GM23338 (cell line): ENCODE measurements at regions not wholly inside any gene's neighbourhood (a gene's known extent, or its start where the extent isn't known, plus 50 kb on each side); places are given as distances from the start of the nearest gene placed in this dataset.

Experiments used
- ATAC-seq: fragments of 200-7000 bp; cut with Tn5 transposase; 3 replicates; pipeline ENCODE4 v1.9.1; 2020
- DNase-seq: peaks from one replicate; pipeline ENCODE4 v3.0.0-alpha.2; 2015; ENCODE audit warnings: low spot score
- H2AFZ ChIP-seq: fragments of 200-600 bp; sonication (generic); 2 replicates; pipeline ENCODE4 v1.8.0; 2016; ENCODE audit warnings: antibody characterized with exemption, mild to moderate bottlenecking, moderate library complexity
- H3F3A ChIP-seq: fragments of 200-600 bp; sonication (generic); replicated peaks from 2 replicates; pipeline ENCODE4 v1.8.0; 2017; ENCODE audit warnings: antibody characterized with exemption, mixed run types, low read depth
- H3K27ac ChIP-seq: fragments of 200-600 bp; sonication (generic); 2 replicates; pipeline ENCODE4 v1.6.1; 2016; ENCODE audit warnings: low read depth
- H3K27me3 ChIP-seq: fragments of 200-600 bp; sonication (generic); 2 replicates; pipeline ENCODE4 v1.8.0; 2016; ENCODE audit warnings: mild to moderate bottlenecking, mixed run types, moderate library complexity; ENCODE audit not compliant: insufficient read depth
- H3K36me3 ChIP-seq: fragments of 200-600 bp; sonication (generic); 2 replicates; pipeline ENCODE4 v1.8.0; 2016; ENCODE audit warnings: mild to moderate bottlenecking; ENCODE audit not compliant: insufficient read depth
- H3K4me1 ChIP-seq: fragments of 200-600 bp; sonication (generic); 2 replicates; pipeline ENCODE4 v1.8.0; 2016; ENCODE audit warnings: mild to moderate bottlenecking, moderate library complexity; ENCODE audit not compliant: insufficient read depth
- H3K4me2 ChIP-seq: fragments of 200-600 bp; sonication (generic); 2 replicates; pipeline ENCODE4 v1.7.1; 2017; ENCODE audit warnings: mixed run types
- H3K4me3 ChIP-seq: fragments of 200-600 bp; sonication (generic); 2 replicates; pipeline ENCODE4 v1.6.1; 2016; ENCODE audit warnings: mixed run types
- H3K79me2 ChIP-seq: fragments of 200-600 bp; sonication (generic); replicated peaks from 2 replicates; pipeline ENCODE4 v1.8.0; 2017; ENCODE audit warnings: mild to moderate bottlenecking; ENCODE audit not compliant: insufficient read depth
- H3K9me2 ChIP-seq: fragments of 200-600 bp; sonication (generic); 2 replicates; pipeline ENCODE4 v1.8.0; 2017; ENCODE audit not compliant: insufficient read depth
- H4K20me1 ChIP-seq: fragments of 200-600 bp; sonication (generic); replicated peaks from 2 replicates; pipeline ENCODE4 v1.8.0; 2017; ENCODE audit warnings: mild to moderate bottlenecking; ENCODE audit not compliant: insufficient read depth
- H3K27ac Mint-ChIP-seq: 2 replicates; pipeline ENCODE4 v1.8.0; 2020; ENCODE audit warnings: inconsistent platforms, mild to moderate bottlenecking, moderate library complexity, mixed read lengths
- H3K27me3 Mint-ChIP-seq: 3 replicates; pipeline ENCODE4 v1.8.0; 2022; ENCODE audit warnings: low read depth, mild to moderate bottlenecking, moderate library complexity, mixed read lengths, inconsistent platforms; ENCODE audit not compliant: insufficient read depth, poor library complexity
- H3K36me3 Mint-ChIP-seq: 3 replicates; pipeline ENCODE4 v1.8.0; 2021; ENCODE audit warnings: low read depth, mild to moderate bottlenecking, inconsistent platforms, moderate library complexity, mixed read lengths
- H3K4me1 Mint-ChIP-seq: 3 replicates; pipeline ENCODE4 v1.8.0; 2020; ENCODE audit warnings: mild to moderate bottlenecking, inconsistent platforms, mixed read lengths
- H3K4me3 Mint-ChIP-seq: 3 replicates; pipeline ENCODE4 v1.8.0; 2021; ENCODE audit warnings: moderate library complexity, mild to moderate bottlenecking, inconsistent platforms, mixed read lengths
- H3K9me3 Mint-ChIP-seq: 3 replicates; pipeline ENCODE4 v1.8.0; 2020; ENCODE audit warnings: moderate library complexity, mild to moderate bottlenecking, inconsistent platforms, mixed read lengths
- CREB1 ChIP-seq: fragments of 250-450 bp; sonication (Bioruptor Pico); IDR thresholded peaks from 2 replicates; pipeline ENCODE4 v1.5.0; 2020; ENCODE audit warnings: low read depth, mild to moderate bottlenecking, moderate library complexity
- ETS1 ChIP-seq: IDR thresholded peaks from 2 replicates; pipeline ENCODE4 v1.6.1; 2016; ENCODE audit warnings: antibody characterized with exemption
- JUNB ChIP-seq: IDR thresholded peaks from one replicate; pipeline ENCODE4 v1.6.1; 2016; ENCODE audit warnings: antibody characterized with exemption; ENCODE audit not compliant: unreplicated experiment
- NANOG ChIP-seq: IDR thresholded peaks from 2 replicates; pipeline ENCODE4 v1.6.1; 2016; ENCODE audit warnings: antibody characterized with exemption, borderline replicate concordance
- REST ChIP-seq: IDR thresholded peaks from one replicate; pipeline ENCODE4 v1.6.1; 2018; ENCODE audit warnings: antibody characterized with exemption; ENCODE audit not compliant: unreplicated experiment
- STAT1 ChIP-seq: IDR thresholded peaks from one replicate; pipeline ENCODE4 v1.6.1; 2016; ENCODE audit warnings: antibody characterized with exemption; ENCODE audit not compliant: unreplicated experiment
- ZNF114 ChIP-seq: fragments of 250-450 bp; sonication (Bioruptor Pico); IDR thresholded peaks from 2 replicates; pipeline ENCODE4 v1.5.0; 2020; ENCODE audit warnings: mild to moderate bottlenecking, moderate library complexity
- ZNF331 ChIP-seq: fragments of 250-450 bp; sonication (Bioruptor Pico); IDR thresholded peaks from 2 replicates; pipeline ENCODE4 v1.5.0; 2020; ENCODE audit warnings: low read depth, mild to moderate bottlenecking, moderate library complexity
- TF ChIP-seq, protein P1 (sequence below), 2 experiments: fragments of 200-600 bp in 1 of 2; sonication (generic) in 1 of 2; conservative IDR thresholded peaks; 2 replicates each; pipeline versions ENCODE4 v1.5.1 to v1.6.1; 2016 to 2017; ENCODE audit warnings: antibody characterized with exemption in 2 of 2, low read depth in 2 of 2, mild to moderate bottlenecking in 2 of 2, moderate library complexity in 1 of 2
- TF ChIP-seq, protein P2 (sequence below): fragments of 250-450 bp; sonication (Bioruptor Pico); IDR thresholded peaks from 2 replicates; pipeline ENCODE4 v1.5.0; 2020; ENCODE audit warnings: mild to moderate bottlenecking, moderate library complexity

DNA sequence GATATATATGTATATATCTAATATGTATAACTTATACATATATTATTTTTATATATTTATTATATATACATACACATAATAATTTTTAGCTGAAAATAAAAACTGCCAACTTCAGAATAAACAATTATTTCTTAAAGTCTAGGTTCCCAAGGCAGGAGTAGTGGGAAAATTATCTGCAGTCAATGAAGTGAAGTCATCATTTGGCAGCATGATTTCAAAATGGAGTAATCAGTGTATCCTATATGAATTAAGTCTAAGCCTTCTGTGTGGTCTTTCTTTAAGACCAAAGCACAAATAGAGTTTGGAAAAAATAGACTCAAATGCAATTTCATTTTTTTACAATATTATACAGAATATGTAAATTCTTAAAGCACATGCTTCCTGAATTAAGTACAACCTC is 251.0 kb downstream of the SAMD5 start:
- H2AFZ ChIP-seq = no peak overlapping the region
- no peak overlapping the region for H3K27ac ChIP-seq
- H3K4me1 ChIP-seq = no peaks in the 10 kb centered on the region
- Mint-ChIP-seq H3K27me3 (peaks cover 2% of the 10 kb centered on the region), H3K9me3 (no peaks in the 10 kb centered on the region), H3K27ac (no peak overlapping the region), H3K4me3 (no peak overlapping the region), H3K36me3 (no peaks in the 10 kb centered on the region), H3K4me1 (no peaks in the 10 kb centered on the region)
- H3K36me3 ChIP-seq = no peaks in the 10 kb centered on the region
- no peaks in the 10 kb centered on the region for H3F3A ChIP-seq
- no peak overlapping the region for H3K4me3 ChIP-seq
- no peaks in the 10 kb centered on the region for H3K27me3 ChIP-seq
- no peaks in the 10 kb centered on the region for H4K20me1 ChIP-seq
- no peak for ATAC-seq
- TF ChIP-seq, protein P1, sequence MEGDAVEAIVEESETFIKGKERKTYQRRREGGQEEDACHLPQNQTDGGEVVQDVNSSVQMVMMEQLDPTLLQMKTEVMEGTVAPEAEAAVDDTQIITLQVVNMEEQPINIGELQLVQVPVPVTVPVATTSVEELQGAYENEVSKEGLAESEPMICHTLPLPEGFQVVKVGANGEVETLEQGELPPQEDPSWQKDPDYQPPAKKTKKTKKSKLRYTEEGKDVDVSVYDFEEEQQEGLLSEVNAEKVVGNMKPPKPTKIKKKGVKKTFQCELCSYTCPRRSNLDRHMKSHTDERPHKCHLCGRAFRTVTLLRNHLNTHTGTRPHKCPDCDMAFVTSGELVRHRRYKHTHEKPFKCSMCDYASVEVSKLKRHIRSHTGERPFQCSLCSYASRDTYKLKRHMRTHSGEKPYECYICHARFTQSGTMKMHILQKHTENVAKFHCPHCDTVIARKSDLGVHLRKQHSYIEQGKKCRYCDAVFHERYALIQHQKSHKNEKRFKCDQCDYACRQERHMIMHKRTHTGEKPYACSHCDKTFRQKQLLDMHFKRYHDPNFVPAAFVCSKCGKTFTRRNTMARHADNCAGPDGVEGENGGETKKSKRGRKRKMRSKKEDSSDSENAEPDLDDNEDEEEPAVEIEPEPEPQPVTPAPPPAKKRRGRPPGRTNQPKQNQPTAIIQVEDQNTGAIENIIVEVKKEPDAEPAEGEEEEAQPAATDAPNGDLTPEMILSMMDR (conservative IDR thresholded peaks at IDR 0.05; ENCODE audit: low read depth in 2 of 2) = no peak
- TF ChIP-seq JUNB (no peak), CREB1 (CRISPR knock-in tag) (no peak), NANOG (no peak), ETS1 (no peak), STAT1 (no peak)
- no peak for DNase-seq
- H3K9me2 ChIP-seq = no peaks in the 10 kb centered on the region
- H3K4me2 ChIP-seq = no peak overlapping the region
- no peaks in the 10 kb centered on the region for H3K79me2 ChIP-seq

DNA sequence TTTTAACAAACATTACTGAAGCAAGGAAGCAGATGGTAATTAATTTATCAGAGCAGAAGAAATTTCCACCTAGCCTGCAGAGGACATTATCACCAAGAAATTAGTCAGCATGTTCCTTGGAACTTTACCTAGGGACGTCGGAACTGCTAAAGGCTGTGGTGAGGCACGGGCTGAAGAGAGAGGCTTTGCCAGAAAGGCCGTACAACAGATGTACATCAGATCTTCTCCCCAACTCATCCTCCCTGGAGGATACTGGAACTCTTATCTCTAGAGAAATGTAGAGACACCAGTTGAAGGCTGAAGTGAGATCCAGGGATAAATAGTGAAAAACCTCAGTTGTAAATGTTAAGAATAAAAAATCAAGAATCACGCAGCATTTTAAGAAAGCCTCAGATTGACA is 257.1 kb downstream of the SAMD5 start:
- no peak overlapping the region for H3K27ac ChIP-seq
- H3K9me2 ChIP-seq = no peaks in the 10 kb centered on the region
- H3F3A ChIP-seq = no peaks in the 10 kb centered on the region
- Mint-ChIP-seq H3K27ac (no peak overlapping the region), H3K9me3 (no peaks in the 10 kb centered on the region; the same call in 2 of the 3 replicates), H3K4me1 (peaks cover 13% of the 10 kb centered on the region), H3K4me3 (no peak overlapping the region), H3K36me3 (no peaks in the 10 kb centered on the region), H3K27me3 (peaks cover 2% of the 10 kb centered on the region)
- no peak overlapping the region for H3K4me2 ChIP-seq
- no peaks in the 10 kb centered on the region for H4K20me1 ChIP-seq
- DNase-seq (no peak), ATAC-seq (no peak)
- H3K79me2 ChIP-seq = no peaks in the 10 kb centered on the region
- TF ChIP-seq REST (no peak), JUNB (no peak), ZNF331 (CRISPR knock-in tag) (no peak), CREB1 (CRISPR knock-in tag) (no peak), ZNF114 (CRISPR knock-in tag) (no peak)
- TF ChIP-seq, protein P2, sequence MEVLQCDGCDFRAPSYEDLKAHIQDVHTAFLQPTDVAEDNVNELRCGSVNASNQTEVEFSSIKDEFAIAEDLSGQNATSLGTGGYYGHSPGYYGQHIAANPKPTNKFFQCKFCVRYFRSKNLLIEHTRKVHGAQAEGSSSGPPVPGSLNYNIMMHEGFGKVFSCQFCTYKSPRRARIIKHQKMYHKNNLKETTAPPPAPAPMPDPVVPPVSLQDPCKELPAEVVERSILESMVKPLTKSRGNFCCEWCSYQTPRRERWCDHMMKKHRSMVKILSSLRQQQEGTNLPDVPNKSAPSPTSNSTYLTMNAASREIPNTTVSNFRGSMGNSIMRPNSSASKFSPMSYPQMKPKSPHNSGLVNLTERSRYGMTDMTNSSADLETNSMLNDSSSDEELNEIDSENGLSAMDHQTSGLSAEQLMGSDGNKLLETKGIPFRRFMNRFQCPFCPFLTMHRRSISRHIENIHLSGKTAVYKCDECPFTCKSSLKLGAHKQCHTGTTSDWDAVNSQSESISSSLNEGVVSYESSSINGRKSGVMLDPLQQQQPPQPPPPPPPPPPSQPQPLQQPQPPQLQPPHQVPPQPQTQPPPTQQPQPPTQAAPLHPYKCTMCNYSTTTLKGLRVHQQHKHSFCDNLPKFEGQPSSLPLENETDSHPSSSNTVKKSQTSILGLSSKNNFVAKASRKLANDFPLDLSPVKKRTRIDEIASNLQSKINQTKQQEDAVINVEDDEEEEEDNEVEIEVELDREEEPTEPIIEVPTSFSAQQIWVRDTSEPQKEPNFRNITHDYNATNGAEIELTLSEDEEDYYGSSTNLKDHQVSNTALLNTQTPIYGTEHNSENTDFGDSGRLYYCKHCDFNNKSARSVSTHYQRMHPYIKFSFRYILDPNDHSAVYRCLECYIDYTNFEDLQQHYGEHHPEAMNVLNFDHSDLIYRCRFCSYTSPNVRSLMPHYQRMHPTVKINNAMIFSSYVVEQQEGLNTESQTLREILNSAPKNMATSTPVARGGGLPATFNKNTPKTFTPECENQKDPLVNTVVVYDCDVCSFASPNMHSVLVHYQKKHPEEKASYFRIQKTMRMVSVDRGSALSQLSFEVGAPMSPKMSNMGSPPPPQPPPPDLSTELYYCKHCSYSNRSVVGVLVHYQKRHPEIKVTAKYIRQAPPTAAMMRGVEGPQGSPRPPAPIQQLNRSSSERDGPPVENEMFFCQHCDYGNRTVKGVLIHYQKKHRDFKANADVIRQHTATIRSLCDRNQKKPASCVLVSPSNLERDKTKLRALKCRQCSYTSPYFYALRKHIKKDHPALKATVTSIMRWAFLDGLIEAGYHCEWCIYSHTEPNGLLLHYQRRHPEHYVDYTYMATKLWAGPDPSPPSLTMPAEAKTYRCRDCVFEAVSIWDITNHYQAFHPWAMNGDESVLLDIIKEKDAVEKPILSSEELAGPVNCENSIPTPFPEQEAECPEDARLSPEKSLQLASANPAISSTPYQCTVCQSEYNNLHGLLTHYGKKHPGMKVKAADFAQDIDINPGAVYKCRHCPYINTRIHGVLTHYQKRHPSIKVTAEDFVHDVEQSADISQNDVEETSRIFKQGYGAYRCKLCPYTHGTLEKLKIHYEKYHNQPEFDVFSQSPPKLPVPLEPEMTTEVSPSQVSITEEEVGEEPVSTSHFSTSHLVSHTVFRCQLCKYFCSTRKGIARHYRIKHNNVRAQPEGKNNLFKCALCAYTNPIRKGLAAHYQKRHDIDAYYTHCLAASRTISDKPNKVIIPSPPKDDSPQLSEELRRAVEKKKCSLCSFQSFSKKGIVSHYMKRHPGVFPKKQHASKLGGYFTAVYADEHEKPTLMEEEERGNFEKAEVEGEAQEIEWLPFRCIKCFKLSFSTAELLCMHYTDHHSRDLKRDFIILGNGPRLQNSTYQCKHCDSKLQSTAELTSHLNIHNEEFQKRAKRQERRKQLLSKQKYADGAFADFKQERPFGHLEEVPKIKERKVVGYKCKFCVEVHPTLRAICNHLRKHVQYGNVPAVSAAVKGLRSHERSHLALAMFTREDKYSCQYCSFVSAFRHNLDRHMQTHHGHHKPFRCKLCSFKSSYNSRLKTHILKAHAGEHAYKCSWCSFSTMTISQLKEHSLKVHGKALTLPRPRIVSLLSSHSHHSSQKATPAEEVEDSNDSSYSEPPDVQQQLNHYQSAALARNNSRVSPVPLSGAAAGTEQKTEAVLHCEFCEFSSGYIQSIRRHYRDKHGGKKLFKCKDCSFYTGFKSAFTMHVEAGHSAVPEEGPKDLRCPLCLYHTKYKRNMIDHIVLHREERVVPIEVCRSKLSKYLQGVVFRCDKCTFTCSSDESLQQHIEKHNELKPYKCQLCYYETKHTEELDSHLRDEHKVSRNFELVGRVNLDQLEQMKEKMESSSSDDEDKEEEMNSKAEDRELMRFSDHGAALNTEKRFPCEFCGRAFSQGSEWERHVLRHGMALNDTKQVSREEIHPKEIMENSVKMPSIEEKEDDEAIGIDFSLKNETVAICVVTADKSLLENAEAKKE (CRISPR knock-in tag) = no peak
- no peak overlapping the region for H2AFZ ChIP-seq
- H3K36me3 ChIP-seq = no peaks in the 10 kb centered on the region
- H3K4me1 ChIP-seq = no peaks in the 10 kb centered on the region; the same call in 1 of the 2 replicates
- H3K27me3 ChIP-seq = no peaks in the 10 kb centered on the region
- H3K4me3 ChIP-seq = no peak overlapping the region
